WI38 (cell line): ENCODE measurements at regions not wholly inside any gene's neighbourhood (a gene's known extent, or its start where the extent isn't known, plus 50 kb on each side); places are given as distances from the start of the nearest gene placed in this dataset.

Source experiments
- H3K4me3 ChIP-seq: 2 replicates; pipeline ENCODE4 v1.5.1; 2011; ENCODE audit warnings: low read depth, mild to moderate bottlenecking, control low read depth, low read length
- TF ChIP-seq, protein P1 (sequence below): IDR thresholded peaks from 2 replicates; pipeline ENCODE4 v1.5.1; 2012; ENCODE audit warnings: low read depth, mild to moderate bottlenecking, control low read depth, low read length

DNA sequence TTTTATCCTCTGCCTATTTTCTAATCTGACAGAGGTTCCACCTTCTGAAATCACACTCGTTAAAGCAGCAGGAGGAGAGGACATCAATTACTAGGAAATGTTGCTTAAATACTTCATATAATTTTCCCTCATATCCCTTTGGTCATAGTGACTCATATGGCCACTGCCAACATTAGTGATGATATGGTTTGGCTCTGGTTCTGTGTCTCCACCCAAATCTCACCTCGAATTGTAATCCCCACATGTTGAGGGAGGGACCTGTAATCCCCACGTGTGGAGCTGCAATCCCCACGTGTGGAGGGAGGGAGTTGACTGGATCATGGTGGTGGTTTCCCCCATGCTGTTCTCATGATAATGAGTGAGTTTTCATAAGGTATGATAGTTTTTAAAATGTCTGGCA lies 618.4 kb upstream of the SLITRK5 start:
- TF ChIP-seq, protein P1, sequence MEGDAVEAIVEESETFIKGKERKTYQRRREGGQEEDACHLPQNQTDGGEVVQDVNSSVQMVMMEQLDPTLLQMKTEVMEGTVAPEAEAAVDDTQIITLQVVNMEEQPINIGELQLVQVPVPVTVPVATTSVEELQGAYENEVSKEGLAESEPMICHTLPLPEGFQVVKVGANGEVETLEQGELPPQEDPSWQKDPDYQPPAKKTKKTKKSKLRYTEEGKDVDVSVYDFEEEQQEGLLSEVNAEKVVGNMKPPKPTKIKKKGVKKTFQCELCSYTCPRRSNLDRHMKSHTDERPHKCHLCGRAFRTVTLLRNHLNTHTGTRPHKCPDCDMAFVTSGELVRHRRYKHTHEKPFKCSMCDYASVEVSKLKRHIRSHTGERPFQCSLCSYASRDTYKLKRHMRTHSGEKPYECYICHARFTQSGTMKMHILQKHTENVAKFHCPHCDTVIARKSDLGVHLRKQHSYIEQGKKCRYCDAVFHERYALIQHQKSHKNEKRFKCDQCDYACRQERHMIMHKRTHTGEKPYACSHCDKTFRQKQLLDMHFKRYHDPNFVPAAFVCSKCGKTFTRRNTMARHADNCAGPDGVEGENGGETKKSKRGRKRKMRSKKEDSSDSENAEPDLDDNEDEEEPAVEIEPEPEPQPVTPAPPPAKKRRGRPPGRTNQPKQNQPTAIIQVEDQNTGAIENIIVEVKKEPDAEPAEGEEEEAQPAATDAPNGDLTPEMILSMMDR: no peak
- no peak overlapping the region for H3K4me3 ChIP-seq

DNA sequence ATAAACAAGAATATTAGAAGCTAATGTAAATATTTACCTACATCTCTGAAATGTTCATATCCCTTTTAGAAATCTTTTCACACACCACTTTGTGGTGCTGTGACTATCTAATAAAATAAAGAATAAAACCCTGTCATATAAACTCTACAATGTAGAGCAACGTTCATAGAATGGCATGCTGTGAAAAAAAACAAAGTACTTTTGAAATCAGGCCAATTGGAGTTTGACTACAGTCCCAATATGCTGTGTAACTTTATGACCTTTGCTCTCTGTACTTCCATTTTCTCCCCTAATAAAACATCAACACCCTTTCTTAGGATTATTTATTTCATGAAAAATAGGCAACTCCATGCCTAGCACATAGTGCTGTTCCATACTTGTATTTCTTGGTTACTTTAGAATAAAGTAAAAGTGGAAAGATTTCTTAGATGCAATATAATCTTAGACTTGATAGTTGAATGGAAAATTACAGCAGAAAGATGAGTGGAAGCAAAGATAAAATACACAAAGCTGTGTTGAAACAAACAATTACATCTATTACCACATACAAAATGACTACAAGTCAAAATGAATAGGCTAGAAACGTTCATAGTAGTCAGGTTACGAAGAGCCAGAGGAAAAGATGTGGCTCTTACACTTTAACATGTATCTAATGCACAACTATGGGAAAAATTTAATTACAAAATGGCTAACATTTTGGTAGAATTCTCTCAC lies 613.2 kb upstream of the SLITRK5 start:
- no peak overlapping the region for H3K4me3 ChIP-seq
- TF ChIP-seq, protein P1: no peak

DNA sequence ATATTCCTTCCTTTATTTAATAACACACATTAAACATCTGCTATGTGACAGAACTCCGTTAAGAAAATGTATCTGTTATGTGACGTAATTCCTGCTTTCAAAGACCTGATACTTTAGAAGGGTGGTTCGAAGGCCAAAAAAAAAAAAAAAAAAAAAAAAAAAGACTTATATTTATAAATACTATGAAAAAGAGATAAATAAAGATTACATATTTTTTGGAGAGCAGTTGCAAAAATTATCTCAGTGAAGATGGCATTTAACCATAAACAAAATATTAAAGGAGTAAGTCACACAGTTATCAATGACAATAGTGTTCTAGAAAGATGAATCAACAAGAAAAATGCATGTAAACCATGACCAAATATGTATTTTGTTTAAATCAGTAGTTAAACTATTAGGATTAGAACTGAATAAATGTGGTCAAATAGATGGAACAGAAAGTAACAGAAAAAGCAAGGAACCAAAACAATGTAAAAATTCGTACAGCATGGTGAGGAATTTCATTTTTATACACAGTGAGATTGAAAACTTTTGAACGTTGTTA lies 612.3 kb upstream of the SLITRK5 start:
- TF ChIP-seq, protein P1: no peak
- H3K4me3 ChIP-seq: no peak overlapping the region

DNA sequence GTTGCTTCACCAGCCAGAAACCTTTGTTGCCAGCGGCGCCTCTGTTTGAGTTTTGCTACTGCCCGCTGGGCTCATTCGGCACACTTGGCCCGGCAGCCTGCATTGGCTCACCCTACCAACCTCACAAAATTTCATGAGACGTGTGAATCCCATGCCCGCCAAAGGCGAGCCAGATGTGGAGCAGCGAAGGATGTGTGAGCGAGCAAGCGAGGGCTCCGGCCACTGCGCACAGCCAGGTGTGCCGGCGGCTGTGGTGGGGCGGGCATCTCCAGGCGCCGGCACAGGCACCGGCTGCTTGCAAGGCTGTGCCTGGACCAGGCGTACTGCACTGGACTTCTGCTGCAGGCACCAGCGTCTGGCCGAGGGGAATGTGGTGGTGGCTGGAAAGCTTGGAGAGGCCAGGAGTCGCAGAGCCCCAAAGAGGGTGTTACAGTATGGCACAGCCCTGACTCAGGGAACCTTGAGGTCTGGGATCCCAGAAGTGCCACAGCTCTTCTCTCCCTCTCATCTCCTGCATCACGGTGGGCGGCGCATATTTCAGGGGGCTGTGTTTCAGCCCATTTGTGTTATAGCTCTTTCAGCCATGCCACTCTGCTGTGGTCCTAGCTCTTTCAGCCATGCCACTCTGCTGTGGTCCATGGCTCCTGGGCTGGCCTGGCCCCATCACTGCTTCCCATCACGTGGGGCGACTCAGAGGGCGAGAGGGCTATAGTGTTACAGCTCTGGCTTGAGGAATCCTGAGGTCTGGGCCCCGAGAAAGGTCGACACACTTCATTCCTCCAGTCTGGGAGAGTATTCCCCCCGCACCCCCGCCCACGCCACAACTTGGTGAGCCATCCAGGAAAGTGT lies 592.0 kb upstream of the SLITRK5 start:
- TF ChIP-seq, protein P1: no peak
- H3K4me3 ChIP-seq: no peak overlapping the region

DNA sequence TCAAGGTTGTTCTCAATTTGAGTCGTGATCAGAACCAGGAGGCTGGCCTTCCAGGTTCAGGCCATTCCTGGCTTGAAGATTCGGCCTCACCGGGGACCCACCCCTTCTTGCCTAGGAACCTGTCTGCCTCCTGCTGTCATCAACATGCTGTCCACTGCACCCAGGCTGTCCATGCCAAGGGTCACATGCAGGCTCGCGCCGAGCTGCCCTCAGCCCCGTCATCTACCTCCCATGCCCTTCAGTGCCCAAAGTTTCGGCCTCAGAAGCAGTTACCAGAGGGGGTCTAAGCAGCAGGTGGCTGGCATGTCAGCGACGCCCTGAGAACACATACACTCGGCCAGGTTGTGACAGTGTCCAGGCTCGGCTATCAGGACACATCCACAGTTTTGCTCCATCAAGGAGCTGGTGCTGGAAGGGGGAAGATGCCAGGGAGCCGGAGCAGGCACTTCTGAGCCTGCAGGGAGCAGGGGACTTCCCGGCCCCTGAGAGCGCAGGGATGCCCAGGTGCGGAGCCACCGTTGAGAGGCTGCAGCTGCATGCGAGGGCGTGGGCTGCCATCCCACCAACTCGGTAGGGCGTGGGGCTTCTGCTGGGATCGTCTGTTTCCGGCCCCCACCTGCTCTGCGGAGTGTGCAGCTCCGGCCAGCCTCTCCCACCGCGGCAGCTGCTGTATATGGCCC lies 590.9 kb upstream of the SLITRK5 start:
- TF ChIP-seq, protein P1: no peak
- no peak overlapping the region for H3K4me3 ChIP-seq

DNA sequence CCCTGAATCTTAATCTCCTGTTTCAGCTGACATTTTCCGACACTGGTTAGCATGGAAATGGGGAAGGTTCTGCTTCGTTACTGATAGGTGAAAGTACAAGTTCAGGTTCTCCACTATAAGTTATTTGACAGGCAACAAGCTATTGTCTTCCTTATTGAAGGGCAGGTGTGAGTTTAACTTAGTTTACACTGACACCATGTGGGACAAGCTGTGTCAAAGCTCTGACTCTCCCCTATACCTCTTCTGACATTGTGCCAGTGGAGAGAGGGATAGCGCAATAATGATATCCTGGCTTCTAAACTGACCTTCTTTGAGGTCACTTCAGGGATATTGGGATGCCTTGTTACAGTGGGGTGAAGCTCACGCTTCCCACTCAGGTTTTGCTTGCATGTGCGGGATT lies 587.0 kb upstream of the SLITRK5 start:
- TF ChIP-seq, protein P1: no peak
- H3K4me3 ChIP-seq: no peak overlapping the region

DNA sequence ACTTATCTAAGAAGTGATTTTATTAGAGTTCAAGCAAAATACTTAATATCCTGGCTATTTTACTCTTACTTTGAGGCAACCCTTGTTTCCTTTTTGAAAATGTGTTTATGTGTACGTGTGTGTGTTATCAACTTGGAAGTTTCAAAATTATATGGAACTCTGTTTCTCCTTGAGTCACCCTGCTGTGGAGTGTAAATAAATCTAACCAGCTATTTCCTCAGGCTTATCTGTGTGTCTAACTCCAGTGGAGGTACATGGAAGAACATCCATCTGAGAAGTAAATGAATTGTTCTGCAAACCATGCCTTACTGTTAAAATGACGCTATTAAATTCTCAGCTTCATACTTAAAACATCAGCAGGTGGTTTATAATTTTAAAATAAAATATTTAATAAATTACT lies 583.4 kb upstream of the SLITRK5 start:
- no peak overlapping the region for H3K4me3 ChIP-seq
- TF ChIP-seq, protein P1: no peak
